ENCODE measurements at regions not wholly inside any gene's neighbourhood (a gene's known extent, or its start where the extent isn't known, plus 50 kb on each side); places are given as distances from the start of the nearest gene placed in this dataset.
"Not testable (repeated sequence)": the region's sequence is repeated elsewhere in the genome, so short reads cannot be mapped to it uniquely, and the experiment has no call there.

- intact Hi-C loops (cut with micrococcal nuclease) (no loop called here), dilution Hi-C loops (cut with MboI; ENCODE audit: extremely low pct_ligation_motif_present, low sequenced_read_pairs) (no loop called here)
- Histone ChIP-seq H2AFZ (ENCODE audit: low read depth, low read length) (no peak overlapping the region), H3K79me2 (ENCODE audit: control insufficient read depth, insufficient read depth, low read length) (no peaks in the 10 kb centered on the region), H3K9me3 (replicated peaks; ENCODE audit: control insufficient read depth, insufficient read depth, low read length) (no peaks in the 10 kb centered on the region), H3K27ac (ENCODE audit: insufficient read depth, low read depth, low read length) (no peak overlapping the region), H3K36me3 (ENCODE audit: control insufficient read depth in 2 of 2, extremely low read depth in 1 of 2, insufficient read depth in 2 of 2, low read length in 2 of 2) (no peaks in the 10 kb centered on the region), H3K9me1 (replicated peaks; ENCODE audit: control insufficient read depth, extremely low read depth, insufficient read depth, low read length) (no peaks in the 10 kb centered on the region), H3K4me1 (ENCODE audit: control insufficient read depth, extremely low read depth, insufficient read depth, low read length) (no peaks in the 10 kb centered on the region), H3K27me3 (ENCODE audit: control insufficient read depth in 2 of 2, insufficient read depth in 2 of 2, low read length in 2 of 2) (peaks cover 0 to 2% of the 10 kb centered on the region in 2 experiments), H3K4me3 (replicated peaks in 1 of 3; ENCODE audit: insufficient read depth in 1 of 3, low read depth in 1 of 3, low read length in 3 of 3) (no peak overlapping the region), H3K9ac (replicated peaks; ENCODE audit: extremely low read depth, insufficient read depth, low read length) (no peak overlapping the region), H3K4me2 (ENCODE audit: insufficient read depth, low read length) (no peak overlapping the region), H4K20me1 (replicated peaks; ENCODE audit: control insufficient read depth, extremely low read depth, insufficient read depth, low read length) (no peaks in the 10 kb centered on the region)
- CTCF ChIA-PET, result interaction anchor here (0.7 to 1.8 kb wide), 4 partner anchors 17 to 42 kb away, joined by 3 to 4 read pairs (median 3); no protein-coding TSS in a partner anchor
- POLR2A ChIA-PET, result no interaction called here
- TF ChIP-seq GATA2 (IDR thresholded peaks at IDR 0.05; ENCODE audit: insufficient read depth, insufficient read length, low read depth, low read length) (no peak), EZH2 (IDR thresholded peaks at IDR 0.05; ENCODE audit: borderline replicate concordance, low read depth, low read length, severe bottlenecking) (no peak), POLR2A (IDR thresholded peaks at IDR 0.05; ENCODE audit: low read depth, low read length) (no peak)
- BruUV-seq (replicated peaks), result no TSS peak
- DNase-seq (ENCODE audit: low read depth, low spot score) (no peak), FAIRE-seq (no peak)
Observed at GRCh38 chr12:25347716-25348592, 97.2 kb upstream of the KRAS start.

GRCh38 chr12:25341877-25342276 is 91.1 kb upstream of the KRAS start:
- dilution Hi-C loops (cut with MboI; ENCODE audit: extremely low pct_ligation_motif_present, low sequenced_read_pairs); H3K27ac ChIP-seq (ENCODE audit: insufficient read depth, low read depth, low read length); H3K9me3 ChIP-seq (replicated peaks; ENCODE audit: control insufficient read depth, insufficient read depth, low read length); H3K27me3 ChIP-seq (ENCODE audit: control insufficient read depth in 2 of 2, insufficient read depth in 2 of 2, low read length in 2 of 2); H3K79me2 ChIP-seq (ENCODE audit: control insufficient read depth, insufficient read depth, low read length); intact Hi-C loops (cut with micrococcal nuclease); H3K4me1 ChIP-seq (ENCODE audit: control insufficient read depth, extremely low read depth, insufficient read depth, low read length); DNase-seq (ENCODE audit: low read depth, low spot score); H2AFZ ChIP-seq (ENCODE audit: low read depth, low read length); H4K20me1 ChIP-seq (replicated peaks; ENCODE audit: control insufficient read depth, extremely low read depth, insufficient read depth, low read length); POLR2A ChIA-PET; H3K36me3 ChIP-seq (ENCODE audit: control insufficient read depth in 2 of 2, extremely low read depth in 1 of 2, insufficient read depth in 2 of 2, low read length in 2 of 2); H3K9ac ChIP-seq (replicated peaks; ENCODE audit: extremely low read depth, insufficient read depth, low read length); H3K9me1 ChIP-seq (replicated peaks; ENCODE audit: control insufficient read depth, extremely low read depth, insufficient read depth, low read length); CTCF ChIA-PET; H3K4me2 ChIP-seq (ENCODE audit: insufficient read depth, low read length); H3K4me3 ChIP-seq (replicated peaks in 1 of 3; ENCODE audit: insufficient read depth in 1 of 3, low read depth in 1 of 3, low read length in 3 of 3); FAIRE-seq; BruUV-seq (replicated peaks): not testable (repeated sequence)

Measured in endothelial cell of umbilical vein (primary cell).